Immature natural killer cell (primary cell): ENCODE measurements at regions not wholly inside any gene's neighbourhood (a gene's known extent, or its start where the extent isn't known, plus 50 kb on each side); places are given as distances from the start of the nearest gene placed in this dataset.

Source experiments
- DNase-seq, 3 donors: peaks; one replicate each; pipeline ENCODE4 v3.0.0; 2022; ENCODE audit warnings: mixed read lengths in 1 of 3
- H3K27ac Mint-ChIP-seq, 6 donors: one replicate each; pipeline ENCODE4 v1.8.0; 2020; ENCODE audit warnings: mixed read lengths in 6 of 6, mild to moderate bottlenecking in 5 of 6, inconsistent platforms in 4 of 6, moderate library complexity in 3 of 6
- H3K27me3 Mint-ChIP-seq, 3 donors: one replicate each; pipeline ENCODE4 v1.8.0; 2020 to 2021; ENCODE audit warnings: low read depth in 3 of 3, mild to moderate bottlenecking in 3 of 3, mixed read lengths in 3 of 3, moderate library complexity in 3 of 3, inconsistent platforms in 1 of 3
- H3K36me3 Mint-ChIP-seq, 3 donors: one replicate each; pipeline ENCODE4 v1.8.0; 2020; ENCODE audit warnings: mixed read lengths in 3 of 3, inconsistent platforms in 2 of 3, mild to moderate bottlenecking in 2 of 3
- H3K4me1 Mint-ChIP-seq, 2 donors: one replicate each; pipeline ENCODE4 v1.8.0; 2020; ENCODE audit warnings: inconsistent platforms in 2 of 2, mild to moderate bottlenecking in 2 of 2, mixed read lengths in 2 of 2, moderate library complexity in 1 of 2
- H3K4me3 Mint-ChIP-seq, 5 donors: one replicate each; pipeline ENCODE4 v1.8.0; 2020; ENCODE audit warnings: mild to moderate bottlenecking in 5 of 5, mixed read lengths in 5 of 5, inconsistent platforms in 3 of 5, moderate library complexity in 3 of 5
- H3K9me3 Mint-ChIP-seq, 6 donors: one replicate each; pipeline ENCODE4 v1.8.0; 2020; ENCODE audit warnings: mild to moderate bottlenecking in 6 of 6, mixed read lengths in 6 of 6, inconsistent platforms in 4 of 6, moderate library complexity in 3 of 6

GRCh38 chr20:56933331-56933698 is 304.2 kb downstream of the TFAP2C start:
- Mint-ChIP-seq H3K36me3 (no peaks in the 10 kb centered on the region), H3K27ac (no peak overlapping the region), H3K4me1 (no peaks in the 10 kb centered on the region), H3K4me3 (no peak overlapping the region), H3K27me3 (peaks cover 3 to 5% (median 4%) of the 10 kb centered on the region in 3 donors), H3K9me3 (no peaks in the 10 kb centered on the region)
- no peak for DNase-seq

DNA sequence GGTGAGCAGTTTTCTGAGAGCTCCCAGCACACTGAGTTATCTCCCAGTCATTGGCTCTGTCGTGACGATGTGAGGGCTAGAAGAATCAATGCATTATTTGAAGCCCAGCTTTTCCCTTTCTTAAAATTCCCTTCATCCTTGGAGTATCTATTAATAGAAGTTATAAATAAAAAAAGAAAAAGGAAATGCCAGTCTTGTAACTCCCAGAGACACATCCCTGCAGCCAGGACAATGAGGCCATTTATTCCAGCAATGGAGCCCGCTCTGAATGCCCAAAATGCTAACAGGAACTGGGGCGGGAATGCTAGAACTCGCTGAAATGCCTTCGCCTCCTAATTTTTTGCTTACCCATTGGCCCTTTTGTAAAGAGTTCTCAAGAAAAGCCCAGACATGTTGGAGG is 305.8 kb downstream of the TFAP2C start:
- H3K27ac Mint-ChIP-seq = no peak overlapping the region
- H3K36me3 Mint-ChIP-seq = no peaks in the 10 kb centered on the region
- no peak for DNase-seq
- H3K9me3 Mint-ChIP-seq = no peaks in the 10 kb centered on the region
- H3K4me3 Mint-ChIP-seq = no peak overlapping the region
- H3K4me1 Mint-ChIP-seq = no peaks in the 10 kb centered on the region
- peaks cover 0 to 7% (median 5%) of the 10 kb centered on the region in 3 donors for H3K27me3 Mint-ChIP-seq

GRCh38 chr20:56940466-56940865 is 311.4 kb downstream of the TFAP2C start:
- Mint-ChIP-seq H3K27me3 (peaks cover 0 to 9% (median 2%) of the 10 kb centered on the region in 3 donors), H3K4me1 (no peaks in the 10 kb centered on the region), H3K36me3 (no peaks in the 10 kb centered on the region), H3K4me3 (no peak overlapping the region), H3K27ac (no peak overlapping the region), H3K9me3 (no peaks in the 10 kb centered on the region)
- no peak for DNase-seq

DNA sequence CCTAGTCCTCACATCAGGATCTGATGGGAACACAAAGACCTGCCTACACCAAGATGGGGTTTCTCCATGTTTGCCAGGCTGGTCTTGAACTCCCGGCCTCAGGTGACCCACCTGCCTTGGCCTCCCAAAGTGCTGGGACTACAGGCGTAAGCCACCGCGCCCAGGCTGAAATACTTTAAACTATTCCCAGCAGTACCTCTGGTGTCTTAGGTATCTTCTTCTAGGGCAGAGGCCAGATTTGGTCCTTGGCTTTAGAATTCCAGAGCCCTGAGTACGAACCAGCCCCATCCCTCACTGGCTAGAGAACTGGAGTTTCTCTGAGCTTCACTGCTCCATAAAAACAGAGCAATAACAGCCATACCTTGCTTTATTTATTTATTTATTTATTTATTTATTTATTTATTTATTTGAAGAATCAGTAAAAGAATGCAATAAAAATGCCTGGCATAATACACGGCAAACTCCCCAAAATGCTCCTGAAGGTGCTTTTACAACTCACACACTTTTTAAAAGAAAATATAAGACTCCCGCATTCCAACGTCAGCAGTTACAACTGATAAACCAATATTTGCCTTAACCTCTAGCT is 312.1 kb downstream of the TFAP2C start:
- Mint-ChIP-seq H3K9me3 (no peaks in the 10 kb centered on the region), H3K36me3 (no peaks in the 10 kb centered on the region), H3K27me3 (peaks cover 0 to 9% (median 2%) of the 10 kb centered on the region in 3 donors), H3K4me3 (no peak overlapping the region), H3K4me1 (no peaks in the 10 kb centered on the region), H3K27ac (no peak overlapping the region)
- DNase-seq = no peak

DNA sequence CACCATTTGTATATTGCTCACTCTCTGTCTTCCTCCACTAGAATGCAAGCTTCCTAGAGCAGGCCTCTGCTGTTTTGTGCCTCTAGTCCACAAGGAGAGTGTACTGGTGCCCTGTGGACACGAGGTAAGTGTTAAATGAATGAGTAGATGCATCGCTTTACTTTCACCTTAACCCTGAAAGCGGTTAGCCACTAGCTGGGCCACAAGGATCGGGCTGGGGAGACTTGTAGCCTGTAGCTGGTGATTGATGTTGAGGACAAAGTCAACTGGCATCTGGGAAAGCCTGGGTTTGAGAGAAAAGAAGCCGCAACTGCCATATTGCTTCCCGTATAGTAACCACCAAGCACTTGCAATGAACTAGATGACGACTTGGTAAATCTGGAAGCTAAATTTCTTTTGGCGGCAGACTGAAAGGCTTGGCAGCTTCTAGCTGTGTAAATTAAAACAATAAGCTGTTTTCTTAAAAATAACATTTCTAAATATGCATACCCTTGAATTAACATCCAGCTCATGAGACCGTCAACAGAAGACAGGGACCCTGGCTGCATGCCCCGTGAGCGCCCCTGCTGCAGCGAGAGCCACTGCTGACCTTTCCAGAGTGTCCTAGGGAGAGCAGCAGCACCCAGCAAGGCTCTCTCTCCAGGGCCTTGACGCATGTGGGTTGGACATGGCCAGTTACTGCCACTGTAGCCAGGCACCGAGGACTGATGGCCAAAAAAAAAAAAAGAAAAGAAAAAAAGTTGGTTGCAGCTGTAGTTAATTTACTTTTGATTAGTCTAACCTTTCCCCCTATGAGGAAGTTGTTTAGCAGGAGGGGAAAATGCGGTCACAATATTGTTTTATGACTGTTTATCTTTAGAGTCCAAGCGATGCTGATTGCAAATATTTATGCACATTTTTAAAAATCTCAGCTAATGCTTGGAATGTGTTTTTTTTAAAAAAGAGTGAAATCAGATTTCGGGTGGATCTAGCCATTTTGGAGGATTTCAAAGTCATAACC is 315.1 kb downstream of the TFAP2C start:
- H3K27ac Mint-ChIP-seq = no peak overlapping the region
- H3K36me3 Mint-ChIP-seq = no peaks in the 10 kb centered on the region
- no peaks in the 10 kb centered on the region for H3K4me1 Mint-ChIP-seq
- no peak for DNase-seq
- no peaks in the 10 kb centered on the region for H3K9me3 Mint-ChIP-seq
- H3K27me3 Mint-ChIP-seq = peaks cover 3 to 4% (median 4%) of the 10 kb centered on the region in 3 donors
- no peak overlapping the region for H3K4me3 Mint-ChIP-seq

GRCh38 chr20:56945057-56945456 is 316.0 kb downstream of the TFAP2C start:
- Mint-ChIP-seq H3K4me3 (no peak overlapping the region), H3K4me1 (no peaks in the 10 kb centered on the region), H3K27ac (no peak overlapping the region), H3K9me3 (no peaks in the 10 kb centered on the region), H3K27me3 (peaks cover 3 to 6% (median 3%) of the 10 kb centered on the region in 3 donors), H3K36me3 (no peaks in the 10 kb centered on the region)
- DNase-seq = no peak

DNA sequence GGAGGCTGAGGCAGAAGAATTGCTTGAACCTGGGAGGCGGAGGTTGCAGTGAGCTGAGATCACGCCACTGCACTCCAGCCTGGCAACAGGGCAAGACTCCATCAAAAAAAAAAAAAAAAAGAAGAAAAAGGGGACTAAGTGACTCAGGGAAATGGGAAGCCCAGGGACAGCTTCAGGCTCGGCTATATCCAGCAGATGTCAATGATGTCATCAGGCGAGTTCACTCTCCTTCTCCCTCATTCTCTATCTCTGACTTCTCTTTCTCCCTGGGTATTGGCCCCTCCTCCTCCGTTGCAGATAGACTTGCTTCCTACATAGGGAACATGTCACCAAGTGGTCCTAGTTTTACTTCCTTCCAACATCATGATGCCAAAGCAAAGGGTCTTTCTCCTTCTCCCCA is 316.8 kb downstream of the TFAP2C start:
- H3K4me1 Mint-ChIP-seq = no peaks in the 10 kb centered on the region
- H3K27ac Mint-ChIP-seq = no peak overlapping the region
- no peak overlapping the region for H3K4me3 Mint-ChIP-seq

DNA sequence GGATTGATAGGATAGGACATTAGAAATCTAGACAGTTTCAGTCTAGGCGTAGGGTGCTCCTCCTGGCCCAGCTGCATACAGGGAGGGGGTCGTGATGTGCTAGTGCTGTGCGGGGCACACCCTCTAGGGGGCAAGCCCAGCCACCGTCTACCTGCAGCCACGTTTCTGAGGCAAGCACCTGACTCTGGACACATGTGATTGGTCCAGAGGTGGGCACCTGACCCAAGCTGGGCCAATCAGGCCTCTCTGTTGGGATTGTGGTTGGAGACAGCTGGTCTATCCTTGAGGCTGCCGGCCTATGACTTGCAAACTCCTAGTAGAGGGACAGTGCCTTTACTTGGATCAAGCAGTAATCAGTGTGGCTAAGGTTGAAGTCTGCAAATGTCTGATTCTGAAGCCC is 317.1 kb downstream of the BMP7 start:
- Mint-ChIP-seq H3K4me3 (no peak overlapping the region), H3K9me3 (no peaks in the 10 kb centered on the region), H3K27ac (no peak overlapping the region), H3K27me3 (peaks cover 3 to 6% (median 4%) of the 10 kb centered on the region in 3 donors), H3K36me3 (no peaks in the 10 kb centered on the region), H3K4me1 (no peaks in the 10 kb centered on the region)
- DNase-seq = no peak

More for the DNA sequence above, 316.8 kb downstream of the TFAP2C start:
- H3K27me3 Mint-ChIP-seq = peaks cover 2 to 6% (median 3%) of the 10 kb centered on the region in 3 donors
- H3K9me3 Mint-ChIP-seq = no peaks in the 10 kb centered on the region
- no peak for DNase-seq
- no peaks in the 10 kb centered on the region for H3K36me3 Mint-ChIP-seq

GRCh38 chr20:56952258-56953047 is 314.0 kb downstream of the BMP7 start:
- peaks cover 2 to 6% (median 5%) of the 10 kb centered on the region in 3 donors for H3K27me3 Mint-ChIP-seq
- no peak overlapping the region for H3K4me3 Mint-ChIP-seq
- no peak for DNase-seq
- no peaks in the 10 kb centered on the region for H3K36me3 Mint-ChIP-seq
- no peak overlapping the region for H3K27ac Mint-ChIP-seq
- no peaks in the 10 kb centered on the region for H3K9me3 Mint-ChIP-seq
- H3K4me1 Mint-ChIP-seq = no peaks in the 10 kb centered on the region

GRCh38 chr20:56953048-56953586 is 313.3 kb downstream of the BMP7 start:
- peaks cover 5 to 10% (median 7%) of the 10 kb centered on the region in 3 donors for H3K27me3 Mint-ChIP-seq
- H3K4me3 Mint-ChIP-seq = no peak overlapping the region
- DNase-seq = no peak
- no peaks in the 10 kb centered on the region for H3K9me3 Mint-ChIP-seq
- no peaks in the 10 kb centered on the region for H3K36me3 Mint-ChIP-seq
- no peaks in the 10 kb centered on the region for H3K4me1 Mint-ChIP-seq
- H3K27ac Mint-ChIP-seq = no peak overlapping the region

DNA sequence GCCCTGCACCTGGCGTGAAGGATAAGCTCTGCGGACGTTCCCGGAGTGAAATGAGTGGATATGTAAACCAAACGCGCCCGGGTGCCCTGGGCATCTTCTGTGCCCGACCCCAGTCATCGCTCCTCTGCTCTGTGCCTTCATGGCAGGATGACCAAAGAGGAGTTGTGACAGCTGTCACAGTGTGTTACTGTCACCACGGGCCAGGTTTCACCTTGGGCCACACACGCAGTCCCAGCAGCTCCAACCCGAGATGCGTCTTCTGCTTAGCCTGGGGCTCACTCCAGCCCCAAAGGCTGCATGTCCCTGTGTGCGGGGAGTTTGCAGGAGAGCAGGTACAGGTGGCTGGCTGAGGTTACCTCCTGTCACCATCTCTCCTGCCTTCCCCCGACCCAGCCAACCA is 311.6 kb downstream of the BMP7 start:
- H3K4me1 Mint-ChIP-seq = no peaks in the 10 kb centered on the region
- H3K36me3 Mint-ChIP-seq = no peaks in the 10 kb centered on the region
- H3K27ac Mint-ChIP-seq = no peak overlapping the region
- DNase-seq = no peak
- H3K4me3 Mint-ChIP-seq = no peak overlapping the region
- H3K27me3 Mint-ChIP-seq = peaks cover 6 to 14% (median 8%) of the 10 kb centered on the region in 3 donors
- H3K9me3 Mint-ChIP-seq = no peaks in the 10 kb centered on the region

DNA sequence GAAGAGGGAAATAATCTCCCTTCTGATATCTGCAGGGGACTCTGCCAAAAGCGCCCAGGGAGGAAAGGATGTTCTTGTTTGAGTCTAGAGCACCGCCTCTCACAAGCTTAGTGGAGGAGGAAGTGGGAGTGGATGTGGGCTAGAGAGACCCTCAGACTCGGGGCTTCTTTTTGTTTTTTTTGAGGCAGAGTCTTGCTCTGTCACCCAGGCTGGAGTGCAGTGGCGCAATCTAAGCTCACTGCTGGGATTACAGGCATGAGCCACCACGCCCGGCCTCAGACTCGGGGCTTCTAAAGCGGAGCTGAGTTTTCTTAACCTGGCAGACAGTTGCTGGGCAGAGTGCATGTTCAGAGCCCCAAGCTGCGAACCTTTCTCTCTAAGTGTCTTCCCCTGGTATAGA is 310.8 kb downstream of the BMP7 start:
- Mint-ChIP-seq H3K27ac (no peak overlapping the region), H3K27me3 (peaks cover 6 to 14% (median 8%) of the 10 kb centered on the region in 3 donors), H3K4me1 (no peaks in the 10 kb centered on the region), H3K9me3 (no peaks in the 10 kb centered on the region), H3K4me3 (no peak overlapping the region), H3K36me3 (no peaks in the 10 kb centered on the region)
- no peak for DNase-seq

- Mint-ChIP-seq H3K4me1 (no peaks in the 10 kb centered on the region), H3K27ac (no peak overlapping the region), H3K36me3 (no peaks in the 10 kb centered on the region), H3K9me3 (no peaks in the 10 kb centered on the region), H3K27me3 (peaks cover 6 to 11% (median 10%) of the 10 kb centered on the region in 3 donors), H3K4me3 (no peak overlapping the region)
- no peak for DNase-seq
Observed at GRCh38 chr20:56956534-56956933, 309.9 kb downstream of the BMP7 start.
